Inflammatory macrophage treated with lipopolysaccharide for 4 hours (primary cell): ENCODE measurements at regions not wholly inside any gene's neighbourhood (a gene's known extent, or its start where the extent isn't known, plus 50 kb on each side); places are given as distances from the start of the nearest gene placed in this dataset.
"Not testable (repeated sequence)": the region's sequence is repeated elsewhere in the genome, so short reads cannot be mapped to it uniquely, and the experiment has no call there.

Source experiments
- DNase-seq: peaks from one replicate; pipeline ENCODE4 v3.0.0-alpha.2; 2020

- DNase-seq = no peak
Measured at GRCh38 chr4:87901422-87901992, 68.7 kb downstream of the MEPE start.

GRCh38 chr4:87904639-87905160 lies 70.8 kb upstream of the SPP1 start:
- DNase-seq = no peak

GRCh38 chr4:87908336-87908735 lies 67.2 kb upstream of the SPP1 start:
- DNase-seq = no peak

GRCh38 chr4:87910795-87911194 lies 64.7 kb upstream of the SPP1 start:
- no peak for DNase-seq

- DNase-seq = no peak
Measured at GRCh38 chr4:87911252-87911774, 64.2 kb upstream of the SPP1 start.

- DNase-seq = peak; percentile 44
Measured at GRCh38 chr4:87912164-87913004, 63.1 kb upstream of the SPP1 start.

- peak; percentile 81 for DNase-seq
Measured at GRCh38 chr4:87913896-87914295, 61.6 kb upstream of the SPP1 start.

- no peak for DNase-seq
Measured at GRCh38 chr4:87915621-87916020, 59.9 kb upstream of the SPP1 start.

GRCh38 chr4:87916626-87917025 lies 58.9 kb upstream of the SPP1 start:
- DNase-seq = peak; percentile 27

GRCh38 chr4:87917911-87918310 lies 57.6 kb upstream of the SPP1 start:
- DNase-seq = not testable (repeated sequence)

- no peak for DNase-seq
Measured at GRCh38 chr4:87918314-87919058, 57.0 kb upstream of the SPP1 start.

GRCh38 chr4:87919304-87919703 lies 56.2 kb upstream of the SPP1 start:
- not testable (repeated sequence) for DNase-seq

- DNase-seq = no peak
Measured at GRCh38 chr4:87919941-87920340, 55.6 kb upstream of the SPP1 start.

- no peak for DNase-seq
Measured at GRCh38 chr4:87920478-87920877, 55.0 kb upstream of the SPP1 start.

- not testable (repeated sequence) for DNase-seq
Measured at GRCh38 chr4:87921626-87922479, 53.7 kb upstream of the SPP1 start.

GRCh38 chr4:87924146-87924545 lies 51.4 kb upstream of the SPP1 start:
- DNase-seq = not testable (repeated sequence)
